ENCODE measurements at regions not wholly inside any gene's neighbourhood (a gene's known extent, or its start where the extent isn't known, plus 50 kb on each side); places are given as distances from the start of the nearest gene placed in this dataset.

DNA sequence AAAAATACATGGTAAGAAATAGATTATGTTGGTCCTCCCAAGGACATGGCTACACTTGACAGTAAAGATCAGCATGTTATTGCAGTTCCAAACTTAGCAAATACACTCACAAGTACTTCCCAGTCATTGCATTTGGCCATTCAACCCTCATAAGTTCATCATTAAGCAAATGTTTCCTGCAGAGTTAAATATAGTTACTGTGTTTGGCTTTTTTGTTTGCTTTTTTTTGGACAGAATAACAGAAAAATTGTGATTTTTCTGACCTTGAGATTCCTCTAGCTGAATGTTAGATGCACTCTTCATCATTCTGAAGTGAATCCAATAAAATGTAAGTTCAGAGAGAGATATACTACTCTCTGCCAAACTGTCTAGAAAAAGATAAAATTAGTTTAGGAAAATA is 295.3 kb downstream of the GPD2 start:
- TF ChIP-seq, protein P1, sequence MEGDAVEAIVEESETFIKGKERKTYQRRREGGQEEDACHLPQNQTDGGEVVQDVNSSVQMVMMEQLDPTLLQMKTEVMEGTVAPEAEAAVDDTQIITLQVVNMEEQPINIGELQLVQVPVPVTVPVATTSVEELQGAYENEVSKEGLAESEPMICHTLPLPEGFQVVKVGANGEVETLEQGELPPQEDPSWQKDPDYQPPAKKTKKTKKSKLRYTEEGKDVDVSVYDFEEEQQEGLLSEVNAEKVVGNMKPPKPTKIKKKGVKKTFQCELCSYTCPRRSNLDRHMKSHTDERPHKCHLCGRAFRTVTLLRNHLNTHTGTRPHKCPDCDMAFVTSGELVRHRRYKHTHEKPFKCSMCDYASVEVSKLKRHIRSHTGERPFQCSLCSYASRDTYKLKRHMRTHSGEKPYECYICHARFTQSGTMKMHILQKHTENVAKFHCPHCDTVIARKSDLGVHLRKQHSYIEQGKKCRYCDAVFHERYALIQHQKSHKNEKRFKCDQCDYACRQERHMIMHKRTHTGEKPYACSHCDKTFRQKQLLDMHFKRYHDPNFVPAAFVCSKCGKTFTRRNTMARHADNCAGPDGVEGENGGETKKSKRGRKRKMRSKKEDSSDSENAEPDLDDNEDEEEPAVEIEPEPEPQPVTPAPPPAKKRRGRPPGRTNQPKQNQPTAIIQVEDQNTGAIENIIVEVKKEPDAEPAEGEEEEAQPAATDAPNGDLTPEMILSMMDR (IDR thresholded peaks at IDR 0.05): no peak
- no peak for TF ChIP-seq ZFX (IDR thresholded peaks at IDR 0.05; ENCODE audit: borderline replicate concordance)

All from 22Rv1 (cell line).